ENCODE measurements at regions not wholly inside any gene's neighbourhood (a gene's known extent, or its start where the extent isn't known, plus 50 kb on each side); places are given as distances from the start of the nearest gene placed in this dataset.

- TF ChIP-seq CTCF (IDR thresholded peaks at IDR 0.05; ENCODE audit: low read depth, low read length, poor library complexity, severe bottlenecking) = no peak
- no peak for TF ChIP-seq EZH2phosphoT487 (IDR thresholded peaks at IDR 0.05; ENCODE audit: borderline replicate concordance, low read length)
These were observed 492.6 kb downstream of the SLC4A3 start for GRCh38 chr2:220120041-220120440.
